ENCODE measurements at regions not wholly inside any gene's neighbourhood (a gene's known extent, or its start where the extent isn't known, plus 50 kb on each side); places are given as distances from the start of the nearest gene placed in this dataset.

DNA sequence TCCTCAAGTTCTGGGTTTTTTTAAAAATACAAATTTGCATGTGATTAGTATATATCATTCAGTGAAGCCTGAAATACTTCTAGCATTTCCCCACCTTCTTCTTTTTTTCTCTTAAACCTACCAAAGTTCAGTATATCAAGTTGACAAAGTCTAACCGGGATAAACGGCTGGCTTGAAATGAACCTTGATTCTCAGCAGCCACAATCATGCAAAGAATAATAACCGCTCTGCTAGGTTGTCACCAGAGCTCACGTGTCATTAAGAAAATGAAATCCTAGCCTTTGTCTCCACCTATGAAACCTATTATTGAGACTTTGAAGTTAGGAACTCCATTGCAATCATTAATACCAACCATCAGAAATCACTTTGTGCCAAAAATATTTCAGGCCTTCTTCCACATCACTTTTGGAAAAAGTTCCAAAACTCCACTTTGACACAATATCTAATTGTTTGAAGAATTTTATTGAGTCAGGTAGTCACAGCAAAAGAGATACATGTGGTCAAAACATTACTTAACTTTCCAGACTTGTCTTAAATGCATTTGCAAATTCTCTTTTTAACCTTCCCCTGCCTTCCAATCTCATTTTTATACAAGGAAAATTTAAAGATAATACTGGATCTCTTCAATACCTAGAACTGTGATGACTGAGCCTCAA, 285.6 kb upstream of the ACVR2A start:
- DNase-seq (ENCODE audit: extremely low read depth, low read depth), result no peak
- no peak overlapping the region for H3K4me3 ChIP-seq (replicated peaks; ENCODE audit: low read depth, low read length)
- TF ChIP-seq, protein P1, sequence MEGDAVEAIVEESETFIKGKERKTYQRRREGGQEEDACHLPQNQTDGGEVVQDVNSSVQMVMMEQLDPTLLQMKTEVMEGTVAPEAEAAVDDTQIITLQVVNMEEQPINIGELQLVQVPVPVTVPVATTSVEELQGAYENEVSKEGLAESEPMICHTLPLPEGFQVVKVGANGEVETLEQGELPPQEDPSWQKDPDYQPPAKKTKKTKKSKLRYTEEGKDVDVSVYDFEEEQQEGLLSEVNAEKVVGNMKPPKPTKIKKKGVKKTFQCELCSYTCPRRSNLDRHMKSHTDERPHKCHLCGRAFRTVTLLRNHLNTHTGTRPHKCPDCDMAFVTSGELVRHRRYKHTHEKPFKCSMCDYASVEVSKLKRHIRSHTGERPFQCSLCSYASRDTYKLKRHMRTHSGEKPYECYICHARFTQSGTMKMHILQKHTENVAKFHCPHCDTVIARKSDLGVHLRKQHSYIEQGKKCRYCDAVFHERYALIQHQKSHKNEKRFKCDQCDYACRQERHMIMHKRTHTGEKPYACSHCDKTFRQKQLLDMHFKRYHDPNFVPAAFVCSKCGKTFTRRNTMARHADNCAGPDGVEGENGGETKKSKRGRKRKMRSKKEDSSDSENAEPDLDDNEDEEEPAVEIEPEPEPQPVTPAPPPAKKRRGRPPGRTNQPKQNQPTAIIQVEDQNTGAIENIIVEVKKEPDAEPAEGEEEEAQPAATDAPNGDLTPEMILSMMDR (IDR thresholded peaks at IDR 0.05; ENCODE audit: low read depth, low read length, missing control alignments), result no peak

DNA sequence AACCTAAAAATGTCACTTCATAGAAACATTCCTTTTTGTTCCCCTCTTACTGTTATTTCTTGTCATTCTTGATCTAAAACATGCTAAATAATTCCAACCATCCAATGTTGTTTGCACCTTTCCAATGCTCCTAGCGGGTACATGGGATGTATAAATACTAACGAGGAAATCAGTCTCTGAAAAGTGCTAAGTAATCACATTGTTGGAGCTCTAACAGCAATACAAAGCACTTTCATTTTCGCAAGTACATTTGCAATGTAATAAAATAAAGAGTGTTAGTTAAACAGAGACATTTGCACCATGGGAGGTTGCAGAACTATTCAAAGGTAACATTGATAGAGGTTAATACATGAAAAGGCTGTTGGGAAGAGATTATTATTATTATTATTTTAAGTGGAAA, 286.2 kb upstream of the ACVR2A start:
- no peak overlapping the region for H3K4me3 ChIP-seq (replicated peaks; ENCODE audit: low read depth, low read length)
- no peak for DNase-seq (ENCODE audit: extremely low read depth, low read depth)
- TF ChIP-seq, protein P1 (IDR thresholded peaks at IDR 0.05; ENCODE audit: low read depth, low read length, missing control alignments), result no peak

DNA sequence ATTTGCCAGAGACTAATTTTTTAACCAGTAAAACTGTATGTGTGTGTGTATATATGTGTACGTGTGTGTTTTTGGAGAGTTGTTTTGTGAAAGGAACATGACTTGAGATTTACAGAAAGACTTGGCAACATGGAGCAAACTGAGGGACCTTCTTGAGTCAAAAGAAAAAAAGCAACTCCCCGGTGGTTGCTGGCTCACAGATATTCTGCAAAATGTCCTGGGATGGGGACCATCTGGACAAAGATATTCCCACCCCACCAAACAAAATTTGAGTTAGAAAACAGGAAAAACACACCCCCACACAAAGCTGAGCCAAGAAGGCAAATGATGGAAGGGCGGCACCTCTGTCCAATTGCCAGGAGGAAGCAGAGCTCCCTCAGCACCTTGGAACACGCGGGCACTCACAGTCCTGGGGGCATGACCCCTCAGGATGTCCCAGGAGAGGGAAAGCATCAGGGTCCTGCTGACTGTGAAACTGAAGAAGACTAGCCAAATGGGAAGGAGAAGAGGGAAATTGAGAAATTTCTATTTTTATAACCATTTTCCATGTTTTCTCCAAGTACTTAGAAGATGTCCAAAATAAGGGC, 290.2 kb upstream of the ACVR2A start:
- TF ChIP-seq, protein P1 (IDR thresholded peaks at IDR 0.05; ENCODE audit: low read depth, low read length, missing control alignments), result no peak
- no peak for DNase-seq (ENCODE audit: extremely low read depth, low read depth)
- no peak overlapping the region for H3K4me3 ChIP-seq (replicated peaks; ENCODE audit: low read depth, low read length)

DNA sequence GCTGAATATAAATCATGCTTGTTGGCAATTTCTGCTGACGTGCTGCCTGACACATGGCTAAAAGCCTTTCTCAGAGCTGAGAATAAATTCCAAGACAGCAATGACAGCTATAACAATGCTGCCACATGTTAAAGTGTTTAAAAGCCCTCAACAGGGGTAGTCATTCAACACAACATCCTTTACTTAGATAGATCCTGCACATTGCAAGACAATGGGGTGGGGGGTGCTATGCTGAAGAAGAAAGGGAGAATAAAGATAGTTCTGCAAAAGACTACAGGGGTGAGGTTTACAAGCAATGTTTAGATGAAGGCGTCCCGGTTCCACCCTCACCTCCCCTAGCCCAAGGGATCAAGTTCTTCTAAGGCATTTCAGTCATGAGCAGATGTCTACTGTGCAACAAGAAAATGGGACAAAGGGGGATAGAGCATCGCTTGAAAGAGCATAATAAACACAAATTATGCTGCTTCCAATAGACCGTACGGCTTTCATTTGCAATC, 291.0 kb upstream of the ACVR2A start:
- H3K4me3 ChIP-seq (replicated peaks; ENCODE audit: low read depth, low read length), result no peak overlapping the region
- TF ChIP-seq, protein P1 (IDR thresholded peaks at IDR 0.05; ENCODE audit: low read depth, low read length, missing control alignments), result no peak
- DNase-seq (ENCODE audit: extremely low read depth, low read depth), result no peak

DNA sequence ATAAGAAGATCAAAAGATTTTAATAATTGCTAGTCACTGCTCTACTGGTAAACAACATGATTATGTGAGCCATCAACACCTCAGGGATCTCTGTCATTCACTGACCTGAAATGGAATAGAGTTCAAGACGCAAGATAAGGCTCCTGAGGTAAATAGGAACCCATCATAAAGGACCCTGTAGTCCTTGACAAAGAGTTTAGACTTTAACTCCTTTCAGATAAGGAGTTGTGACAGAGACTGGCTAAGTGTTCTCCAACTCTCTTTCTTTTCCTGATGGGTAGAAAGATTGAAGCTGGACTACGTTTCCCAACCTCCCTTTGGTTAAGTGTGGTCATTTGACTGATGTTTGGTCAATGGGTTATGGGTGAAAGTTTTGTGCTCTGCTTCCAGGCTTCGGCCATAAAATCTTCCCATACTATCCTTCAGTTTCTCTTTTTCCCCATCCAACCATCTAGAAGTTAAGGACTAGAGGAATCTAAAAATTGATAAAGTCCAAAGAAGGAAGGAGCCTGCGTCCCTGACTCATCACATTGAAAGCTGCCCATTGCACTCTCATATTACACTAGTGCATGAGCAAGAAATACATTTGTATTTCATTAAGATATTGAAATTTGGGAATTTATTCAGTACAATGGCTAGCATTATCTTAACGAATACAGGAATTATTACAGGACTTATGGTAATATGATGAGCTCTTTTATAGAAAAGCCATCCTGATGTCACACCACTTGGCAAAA, 293.7 kb upstream of the ACVR2A start:
- TF ChIP-seq, protein P1 (IDR thresholded peaks at IDR 0.05; ENCODE audit: low read depth, low read length, missing control alignments), result no peak
- no peak overlapping the region for H3K4me3 ChIP-seq (replicated peaks; ENCODE audit: low read depth, low read length)
- no peak for DNase-seq (ENCODE audit: extremely low read depth, low read depth)

DNA sequence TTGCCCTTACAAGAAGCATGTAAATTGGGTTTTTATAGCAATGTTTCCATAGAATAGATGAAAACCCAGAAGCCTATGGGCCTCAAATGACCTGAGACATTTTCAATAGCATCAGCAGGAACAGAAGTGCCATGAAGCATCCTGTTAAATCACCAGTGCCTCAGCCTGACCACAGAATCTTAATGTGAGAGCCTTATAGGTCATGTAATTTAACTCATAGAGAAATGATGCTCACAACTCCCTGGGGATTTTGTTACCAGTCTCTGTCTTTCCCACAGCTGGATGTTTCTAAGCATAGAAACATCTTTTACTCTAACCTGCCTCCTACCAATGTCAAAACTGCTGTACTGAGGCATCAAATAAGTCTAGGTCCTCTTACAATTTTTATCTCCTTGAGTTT, 295.8 kb upstream of the ACVR2A start:
- TF ChIP-seq, protein P1 (IDR thresholded peaks at IDR 0.05; ENCODE audit: low read depth, low read length, missing control alignments), result no peak
- H3K4me3 ChIP-seq (replicated peaks; ENCODE audit: low read depth, low read length), result no peak overlapping the region
- no peak for DNase-seq (ENCODE audit: extremely low read depth, low read depth)

Measured in HFF-Myc (cell line).